22Rv1 (cell line): ENCODE measurements at regions not wholly inside any gene's neighbourhood (a gene's known extent, or its start where the extent isn't known, plus 50 kb on each side); places are given as distances from the start of the nearest gene placed in this dataset.

Experiments
- ZFX ChIP-seq: fragments of 450-650 bp; IDR thresholded peaks from 2 replicates; pipeline ENCODE4 v1.6.1; 2017; ENCODE audit warnings: antibody characterized with exemption, borderline replicate concordance
- TF ChIP-seq, protein P1 (sequence below): fragments of 450-650 bp; IDR thresholded peaks from 2 replicates; pipeline ENCODE4 v1.5.1; 2017; ENCODE audit warnings: mild to moderate bottlenecking

DNA sequence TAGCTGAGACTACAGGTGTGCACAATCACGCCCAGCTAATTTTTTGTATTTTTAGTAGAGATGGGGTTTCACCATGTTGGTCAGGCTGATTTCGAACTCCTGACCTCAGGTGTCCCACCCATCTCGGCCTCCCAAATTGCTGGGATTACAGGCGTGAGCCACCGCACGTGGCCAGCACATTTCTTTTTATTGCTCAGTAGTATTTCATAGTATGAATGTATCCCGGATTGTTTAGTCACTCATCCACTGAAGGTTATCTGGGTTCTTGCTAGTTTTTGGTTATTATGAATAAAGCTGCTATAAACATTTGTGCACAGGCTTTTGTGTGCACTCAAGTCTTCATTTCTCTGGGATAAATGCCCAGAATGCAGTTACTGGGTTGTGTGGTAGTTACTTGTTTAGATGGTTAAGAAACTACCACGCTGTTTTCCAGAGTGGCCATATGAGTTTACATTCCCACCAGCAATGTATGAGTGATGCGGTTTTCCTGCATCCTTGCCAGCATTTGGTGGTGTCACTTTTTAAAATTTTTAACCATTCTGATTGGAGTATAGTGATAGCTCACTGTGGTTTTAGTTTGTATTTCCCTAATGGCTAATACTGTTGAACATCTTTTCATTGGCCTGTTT lies 275.8 kb upstream of the LYZL1 start:
- TF ChIP-seq, protein P1, sequence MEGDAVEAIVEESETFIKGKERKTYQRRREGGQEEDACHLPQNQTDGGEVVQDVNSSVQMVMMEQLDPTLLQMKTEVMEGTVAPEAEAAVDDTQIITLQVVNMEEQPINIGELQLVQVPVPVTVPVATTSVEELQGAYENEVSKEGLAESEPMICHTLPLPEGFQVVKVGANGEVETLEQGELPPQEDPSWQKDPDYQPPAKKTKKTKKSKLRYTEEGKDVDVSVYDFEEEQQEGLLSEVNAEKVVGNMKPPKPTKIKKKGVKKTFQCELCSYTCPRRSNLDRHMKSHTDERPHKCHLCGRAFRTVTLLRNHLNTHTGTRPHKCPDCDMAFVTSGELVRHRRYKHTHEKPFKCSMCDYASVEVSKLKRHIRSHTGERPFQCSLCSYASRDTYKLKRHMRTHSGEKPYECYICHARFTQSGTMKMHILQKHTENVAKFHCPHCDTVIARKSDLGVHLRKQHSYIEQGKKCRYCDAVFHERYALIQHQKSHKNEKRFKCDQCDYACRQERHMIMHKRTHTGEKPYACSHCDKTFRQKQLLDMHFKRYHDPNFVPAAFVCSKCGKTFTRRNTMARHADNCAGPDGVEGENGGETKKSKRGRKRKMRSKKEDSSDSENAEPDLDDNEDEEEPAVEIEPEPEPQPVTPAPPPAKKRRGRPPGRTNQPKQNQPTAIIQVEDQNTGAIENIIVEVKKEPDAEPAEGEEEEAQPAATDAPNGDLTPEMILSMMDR: no peak
- TF ChIP-seq ZFX: no peak
